Spinal cord (tissue), 9 donors: ENCODE measurements at regions not wholly inside any gene's neighbourhood (a gene's known extent, or its start where the extent isn't known, plus 50 kb on each side); places are given as distances from the start of the nearest gene placed in this dataset.
"Not testable (repeated sequence)": the region's sequence is repeated elsewhere in the genome, so short reads cannot be mapped to it uniquely, and the experiment has no call there.

Experiments used
- DNase-seq, 6 donors: peaks; one replicate each; pipeline versions ENCODE4 v3.0.0 to v3.0.0-alpha.2; 2013 to 2015; ENCODE audit warnings: low spot score in 6 of 6, low read depth in 4 of 6
- H3K27ac ChIP-seq: one replicate; pipeline ENCODE4 v1.5.1; 2013; ENCODE audit warnings: low read depth, low read length, control low read depth
- H3K27me3 ChIP-seq: one replicate; pipeline ENCODE4 v1.6.1; 2013; ENCODE audit warnings: low read length; ENCODE audit not compliant: control insufficient read depth, insufficient read depth
- H3K36me3 ChIP-seq: one replicate; pipeline ENCODE4 v1.6.1; 2013; ENCODE audit warnings: low read length; ENCODE audit not compliant: control insufficient read depth, insufficient read depth
- H3K4me1 ChIP-seq: one replicate; pipeline ENCODE4 v1.6.1; 2013; ENCODE audit warnings: low read length; ENCODE audit not compliant: control insufficient read depth, insufficient read depth
- H3K4me3 ChIP-seq: one replicate; pipeline ENCODE4 v1.5.1; 2013; ENCODE audit warnings: low read depth, low read length, control low read depth
- H3K9me3 ChIP-seq: one replicate; pipeline ENCODE4 v1.6.1; 2013; ENCODE audit warnings: low read length; ENCODE audit not compliant: control insufficient read depth, insufficient read depth
- WGBS: methylation state at CpG from one replicate; pipeline ENCODE4 v1.1.5; 2013; ENCODE audit warnings: missing lambda C conversion rate; ENCODE audit not compliant: insufficient coverage; 5-methylcytosine and 5-hydroxymethylcytosine counted together
- donor health status: healthy.

- WGBS = 100% methylated on average over 1 of the region's 4 CpGs
- no peak overlapping the region for H3K4me3 ChIP-seq
- no peaks in the 10 kb centered on the region for H3K9me3 ChIP-seq
- H3K27ac ChIP-seq = no peak overlapping the region
- no peaks in the 10 kb centered on the region for H3K27me3 ChIP-seq
- no peaks in the 10 kb centered on the region for H3K4me1 ChIP-seq
- H3K36me3 ChIP-seq = no peaks in the 10 kb centered on the region
- DNase-seq = no peak
These were observed 107.9 kb upstream of the GNAI1 start for GRCh38 chr7:80026766-80027165.

- 79% methylated on average over 4 of the region's 5 CpGs for WGBS
- H3K4me1 ChIP-seq = not testable (repeated sequence)
These were observed 114.4 kb upstream of the GNAI1 start for GRCh38 chr7:80020277-80020676.

GRCh38 chr7:80019809-80020207 is 114.8 kb upstream of the GNAI1 start:
- not testable (repeated sequence) for H3K27me3 ChIP-seq, DNase-seq, H3K4me3 ChIP-seq, H3K27ac ChIP-seq, H3K9me3 ChIP-seq, H3K4me1 ChIP-seq, H3K36me3 ChIP-seq
- WGBS = 95% methylated on average over 4 of the region's 4 CpGs

More at GRCh38 chr7:80020277-80020676, 114.4 kb upstream of the GNAI1 start:
- H3K9me3 ChIP-seq, H3K36me3 ChIP-seq, DNase-seq, H3K4me3 ChIP-seq, H3K27ac ChIP-seq, H3K27me3 ChIP-seq: not testable (repeated sequence)

GRCh38 chr7:80018941-80019808 is 115.5 kb upstream of the GNAI1 start:
- DNase-seq = peak in 5 of 6 donors; percentile 43 to 93 (median 60)
- no peak overlapping the region for H3K27ac ChIP-seq
- 0% methylated on average over 3 of the region's 9 CpGs for WGBS
- no peak overlapping the region for H3K4me3 ChIP-seq
- no peaks in the 10 kb centered on the region for H3K9me3 ChIP-seq
- no peaks in the 10 kb centered on the region for H3K4me1 ChIP-seq
- H3K27me3 ChIP-seq = no peaks in the 10 kb centered on the region
- no peaks in the 10 kb centered on the region for H3K36me3 ChIP-seq

- H3K4me3 ChIP-seq = no peak overlapping the region
- no CpG with 5 or more reads among the region's 2 CpGs for WGBS
- no peaks in the 10 kb centered on the region for H3K36me3 ChIP-seq
- no peak overlapping the region for H3K27ac ChIP-seq
- H3K27me3 ChIP-seq = no peaks in the 10 kb centered on the region
- H3K9me3 ChIP-seq = no peaks in the 10 kb centered on the region
- H3K4me1 ChIP-seq = no peaks in the 10 kb centered on the region
- peak in 2 of 6 donors; percentile 6 to 11 for DNase-seq
These were observed 117.4 kb upstream of the GNAI1 start for GRCh38 chr7:80017101-80017698.

GRCh38 chr7:80014511-80014910 is 120.1 kb upstream of the GNAI1 start:
- no peak for DNase-seq
- Histone ChIP-seq H3K4me3 (no peak overlapping the region), H3K27me3 (no peaks in the 10 kb centered on the region), H3K9me3 (no peaks in the 10 kb centered on the region), H3K4me1 (no peaks in the 10 kb centered on the region), H3K27ac (no peak overlapping the region), H3K36me3 (no peaks in the 10 kb centered on the region)
- WGBS = 100% methylated on average over 2 of the region's 2 CpGs

GRCh38 chr7:80008039-80008438 is 126.6 kb upstream of the GNAI1 start:
- Histone ChIP-seq H3K27ac (no peak overlapping the region), H3K27me3 (no peaks in the 10 kb centered on the region), H3K36me3 (no peaks in the 10 kb centered on the region), H3K4me1 (no peaks in the 10 kb centered on the region), H3K9me3 (no peaks in the 10 kb centered on the region), H3K4me3 (no peak overlapping the region)
- peak in 1 of 6 donors; percentile 5 for DNase-seq
- WGBS = no CpG with 5 or more reads among the region's 1 CpG

- no peak overlapping the region for H3K4me3 ChIP-seq
- no peaks in the 10 kb centered on the region for H3K9me3 ChIP-seq
- no peaks in the 10 kb centered on the region for H3K4me1 ChIP-seq
- WGBS = no CpG with 5 or more reads among the region's 2 CpGs
- H3K36me3 ChIP-seq = no peaks in the 10 kb centered on the region
- no peak overlapping the region for H3K27ac ChIP-seq
- DNase-seq = peak in 1 of 6 donors; percentile 4
- no peaks in the 10 kb centered on the region for H3K27me3 ChIP-seq
These were observed 131.8 kb upstream of the GNAI1 start for GRCh38 chr7:80002865-80003264.

GRCh38 chr7:79998363-79998762 is 136.3 kb upstream of the GNAI1 start:
- no CpG with 5 or more reads among the region's 1 CpG for WGBS
- DNase-seq = no peak
- Histone ChIP-seq H3K27me3 (no peaks in the 10 kb centered on the region), H3K4me3 (no peak overlapping the region), H3K36me3 (no peaks in the 10 kb centered on the region), H3K4me1 (no peaks in the 10 kb centered on the region), H3K27ac (no peak overlapping the region), H3K9me3 (no peaks in the 10 kb centered on the region)

GRCh38 chr7:79997345-79997744 is 137.3 kb upstream of the GNAI1 start:
- Histone ChIP-seq H3K9me3 (no peaks in the 10 kb centered on the region), H3K27ac (no peak overlapping the region), H3K4me1 (no peaks in the 10 kb centered on the region), H3K4me3 (no peak overlapping the region), H3K27me3 (no peaks in the 10 kb centered on the region), H3K36me3 (no peaks in the 10 kb centered on the region)
- no peak for DNase-seq
- WGBS = no CpG with 5 or more reads among the region's 1 CpG
